Cardiac muscle cell (in vitro differentiated cells and primary cell): ENCODE measurements at regions not wholly inside any gene's neighbourhood (a gene's known extent, or its start where the extent isn't known, plus 50 kb on each side); places are given as distances from the start of the nearest gene placed in this dataset.

Source experiments
- DNase-seq, 2 donors: peaks; one replicate each; pipeline versions ENCODE4 v3.0.0 to v3.0.0-alpha.2; 2010 to 2017; ENCODE audit warnings: low read depth in 1 of 2, low spot score in 1 of 2
- H3K27ac ChIP-seq: fragments of 200-600 bp; sonication (generic); 2 replicates; pipeline ENCODE4 v1.5.1; 2016
- H3K27me3 ChIP-seq: fragments of 200-600 bp; sonication (generic); 2 replicates; pipeline ENCODE4 v1.6.0; 2016; ENCODE audit warnings: control low read depth
- H3K36me3 ChIP-seq: fragments of 200-600 bp; sonication (generic); 2 replicates; pipeline ENCODE4 v1.5.1; 2016; ENCODE audit warnings: control low read depth
- H3K4me1 ChIP-seq: fragments of 200-600 bp; sonication (generic); 2 replicates; pipeline ENCODE4 v1.8.1; 2017; ENCODE audit warnings: low read depth, mild to moderate bottlenecking, mixed run types
- H3K4me3 ChIP-seq: fragments of 200-600 bp; sonication (generic); 2 replicates; pipeline ENCODE4 v1.5.1; 2016; ENCODE audit warnings: mild to moderate bottlenecking
- H3K9me3 ChIP-seq: fragments of 200-600 bp; sonication (generic); 2 replicates; pipeline ENCODE4 v1.5.1; 2017; ENCODE audit warnings: low read depth, mild to moderate bottlenecking, control low read depth
- CTCF ChIP-seq: IDR thresholded peaks from 2 replicates; pipeline ENCODE4 v1.5.1; 2012; ENCODE audit warnings: low read depth, mild to moderate bottlenecking, low read length

DNA sequence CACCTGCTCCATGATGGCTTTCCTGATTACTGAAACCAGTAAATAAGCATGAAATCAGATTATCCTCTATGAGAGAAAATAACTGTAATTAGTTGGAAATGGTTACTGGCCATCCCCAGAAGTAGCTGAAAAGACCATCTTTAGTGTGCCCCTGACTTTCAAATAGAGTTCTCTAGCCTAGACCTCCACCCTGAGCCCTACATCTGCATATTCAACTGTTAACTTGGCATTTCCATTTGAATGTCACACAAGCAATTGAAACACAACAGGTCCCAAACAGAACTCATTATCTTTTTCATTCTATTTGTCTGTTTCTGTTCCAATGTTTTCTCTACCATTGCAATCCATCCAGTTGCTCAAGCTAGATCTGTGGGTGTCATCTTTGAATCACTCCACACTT is 952.3 kb downstream of the RPA4 start:
- H3K4me1 ChIP-seq: no peaks in the 10 kb centered on the region
- no peak for DNase-seq
- TF ChIP-seq CTCF: no peak
- H3K27me3 ChIP-seq: no peaks in the 10 kb centered on the region
- H3K4me3 ChIP-seq: no peak overlapping the region
- H3K9me3 ChIP-seq: no peaks in the 10 kb centered on the region
- no peak overlapping the region for H3K27ac ChIP-seq
- no peaks in the 10 kb centered on the region for H3K36me3 ChIP-seq

- H3K27ac ChIP-seq: no peak overlapping the region
- no peaks in the 10 kb centered on the region for H3K36me3 ChIP-seq
- H3K4me3 ChIP-seq: no peak overlapping the region
- no peak for DNase-seq
- no peaks in the 10 kb centered on the region for H3K27me3 ChIP-seq
- TF ChIP-seq CTCF: no peak
- no peaks in the 10 kb centered on the region for H3K4me1 ChIP-seq
- H3K9me3 ChIP-seq: no peaks in the 10 kb centered on the region
These were observed 958.0 kb downstream of the RPA4 start for GRCh38 chrX:97841544-97842179.

- no peaks in the 10 kb centered on the region for H3K36me3 ChIP-seq
- no peaks in the 10 kb centered on the region for H3K4me1 ChIP-seq
- H3K27ac ChIP-seq: no peak overlapping the region
- no peak for DNase-seq
- TF ChIP-seq CTCF: no peak
- no peaks in the 10 kb centered on the region for H3K27me3 ChIP-seq
- H3K4me3 ChIP-seq: no peak overlapping the region
- no peaks in the 10 kb centered on the region for H3K9me3 ChIP-seq
These were observed 958.9 kb downstream of the RPA4 start for GRCh38 chrX:97842468-97843199.

- no peak overlapping the region for H3K4me3 ChIP-seq
- H3K27me3 ChIP-seq: no peaks in the 10 kb centered on the region
- no peaks in the 10 kb centered on the region for H3K9me3 ChIP-seq
- TF ChIP-seq CTCF: no peak
- H3K27ac ChIP-seq: no peak overlapping the region
- no peak for DNase-seq
- no peaks in the 10 kb centered on the region for H3K4me1 ChIP-seq
- H3K36me3 ChIP-seq: no peaks in the 10 kb centered on the region
These were observed 959.6 kb downstream of the RPA4 start for GRCh38 chrX:97843200-97843811.

DNA sequence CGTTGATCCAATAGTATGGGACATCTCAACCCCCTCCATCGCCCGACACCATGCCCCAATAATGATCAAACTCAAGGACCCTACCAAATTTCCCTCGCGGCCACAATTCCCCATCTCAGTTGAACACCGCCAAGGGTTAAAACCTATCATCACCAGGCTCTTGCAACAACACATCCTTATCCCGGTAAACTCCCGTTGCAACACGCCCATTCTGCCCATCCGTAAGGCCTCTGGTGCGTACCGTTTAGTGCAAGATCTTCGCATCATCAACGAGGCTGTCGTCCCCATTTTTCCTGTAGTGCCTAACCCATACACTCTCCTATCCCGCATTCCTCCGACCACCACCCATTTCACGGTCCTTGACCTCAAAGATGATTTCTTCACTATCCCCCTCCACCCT is 960.5 kb downstream of the RPA4 start:
- TF ChIP-seq CTCF: no peak

More for the DNA sequence above, 960.5 kb downstream of the RPA4 start:
- Histone ChIP-seq H3K27me3 (no peaks in the 10 kb centered on the region), H3K4me1 (no peaks in the 10 kb centered on the region), H3K36me3 (no peaks in the 10 kb centered on the region), H3K4me3 (no peak overlapping the region), H3K9me3 (no peaks in the 10 kb centered on the region), H3K27ac (no peak overlapping the region)
- no peak for DNase-seq
